ENCODE measurements at regions not wholly inside any gene's neighbourhood (a gene's known extent, or its start where the extent isn't known, plus 50 kb on each side); places are given as distances from the start of the nearest gene placed in this dataset.
A peak's percentile ranks its signal among the peaks of the same experiment; 100 is the strongest.

GRCh38 chr15:25527118-25527517 lies 88.3 kb upstream of the UBE3A start:
- ATAC-seq = no peak
- H3K27me3 Mint-ChIP-seq (ENCODE audit: low read depth) = no peaks in the 10 kb centered on the region
- ChIA-PET CTCF (no interaction called here), POLR2A (no interaction called here)
- H3K4me3 Mint-ChIP-seq = no peak overlapping the region
- H3K36me3 Mint-ChIP-seq (ENCODE audit: low read depth) = peaks cover 3% of the 10 kb centered on the region
- no peak overlapping the region for H3K27ac Mint-ChIP-seq
- H3K9me3 Mint-ChIP-seq (ENCODE audit: insufficient read depth) = peaks cover 8% of the 10 kb centered on the region
- no peaks in the 10 kb centered on the region for H3K4me1 Mint-ChIP-seq (ENCODE audit: low read depth)
- no peak for DNase-seq

GRCh38 chr15:25525741-25526140 lies 86.9 kb upstream of the UBE3A start:
- Mint-ChIP-seq H3K27me3 (ENCODE audit: low read depth) (no peaks in the 10 kb centered on the region), H3K27ac (no peak overlapping the region), H3K4me1 (ENCODE audit: low read depth) (no peaks in the 10 kb centered on the region), H3K36me3 (ENCODE audit: low read depth) (peaks cover 3% of the 10 kb centered on the region), H3K4me3 (no peak overlapping the region), H3K9me3 (ENCODE audit: insufficient read depth) (peaks cover 5% of the 10 kb centered on the region)
- ATAC-seq (no peak), DNase-seq (no peak)
- CTCF ChIA-PET = interaction anchor here (1.0 kb wide), 1 partner anchor 17 kb away, joined by 3 read pairs; no protein-coding TSS in a partner anchor
- POLR2A ChIA-PET = no interaction called here

- Mint-ChIP-seq H3K4me1 (ENCODE audit: low read depth) (no peaks in the 10 kb centered on the region), H3K27me3 (ENCODE audit: low read depth) (no peaks in the 10 kb centered on the region), H3K4me3 (no peak overlapping the region), H3K36me3 (ENCODE audit: low read depth) (no peaks in the 10 kb centered on the region), H3K9me3 (ENCODE audit: insufficient read depth) (no peaks in the 10 kb centered on the region), H3K27ac (no peak overlapping the region)
- POLR2A ChIA-PET = no interaction called here
- ATAC-seq = no peak
- CTCF ChIA-PET = no interaction called here
- no peak for DNase-seq
These were observed 76.8 kb upstream of the UBE3A start for GRCh38 chr15:25515633-25516032.

- no peak overlapping the region for H3K4me3 Mint-ChIP-seq
- ChIA-PET CTCF (no interaction called here), POLR2A (no interaction called here)
- ATAC-seq (no peak), DNase-seq (no peak)
- no peaks in the 10 kb centered on the region for H3K9me3 Mint-ChIP-seq (ENCODE audit: insufficient read depth)
- no peak overlapping the region for H3K27ac Mint-ChIP-seq
- H3K27me3 Mint-ChIP-seq (ENCODE audit: low read depth) = no peaks in the 10 kb centered on the region
- H3K36me3 Mint-ChIP-seq (ENCODE audit: low read depth) = no peaks in the 10 kb centered on the region
- no peaks in the 10 kb centered on the region for H3K4me1 Mint-ChIP-seq (ENCODE audit: low read depth)
These were observed 75.7 kb upstream of the UBE3A start for GRCh38 chr15:25514522-25514921.

GRCh38 chr15:25512957-25513356 lies 74.1 kb upstream of the UBE3A start:
- ATAC-seq = no peak
- H3K27ac Mint-ChIP-seq = no peak overlapping the region
- H3K9me3 Mint-ChIP-seq (ENCODE audit: insufficient read depth) = no peaks in the 10 kb centered on the region
- no peak overlapping the region for H3K4me3 Mint-ChIP-seq
- no peaks in the 10 kb centered on the region for H3K27me3 Mint-ChIP-seq (ENCODE audit: low read depth)
- H3K4me1 Mint-ChIP-seq (ENCODE audit: low read depth) = no peaks in the 10 kb centered on the region
- ChIA-PET POLR2A (no interaction called here), CTCF (no interaction called here)
- no peaks in the 10 kb centered on the region for H3K36me3 Mint-ChIP-seq (ENCODE audit: low read depth)
- no peak for DNase-seq

- no peak for ATAC-seq
These were observed 71.3 kb upstream of the UBE3A start for GRCh38 chr15:25510146-25510545.

GRCh38 chr15:25509703-25510102 lies 70.9 kb upstream of the UBE3A start:
- Mint-ChIP-seq H3K4me1 (ENCODE audit: low read depth) (no peaks in the 10 kb centered on the region), H3K9me3 (ENCODE audit: insufficient read depth) (no peaks in the 10 kb centered on the region), H3K4me3 (no peak overlapping the region), H3K36me3 (ENCODE audit: low read depth) (no peaks in the 10 kb centered on the region), H3K27ac (no peak overlapping the region), H3K27me3 (ENCODE audit: low read depth) (no peaks in the 10 kb centered on the region)
- POLR2A ChIA-PET = interaction anchor here (0.7 kb wide), 1 partner anchor 424 kb away, joined by 3 read pairs; no protein-coding TSS in a partner anchor
- CTCF ChIA-PET = interaction anchor here (1.1 to 1.9 kb wide), 3 partner anchors 423 to 751 kb away, joined by 3 to 20 read pairs (median 8); no protein-coding TSS in a partner anchor
- ATAC-seq (no peak), DNase-seq (no peak)

More at GRCh38 chr15:25510146-25510545, 71.3 kb upstream of the UBE3A start:
- H3K27me3 Mint-ChIP-seq (ENCODE audit: low read depth) = no peaks in the 10 kb centered on the region
- DNase-seq = no peak
- H3K4me1 Mint-ChIP-seq (ENCODE audit: low read depth) = no peaks in the 10 kb centered on the region
- H3K9me3 Mint-ChIP-seq (ENCODE audit: insufficient read depth) = no peaks in the 10 kb centered on the region
- CTCF ChIA-PET = interaction anchor here (0.8 to 1.9 kb wide), 4 partner anchors 102 to 750 kb away, joined by 3 to 20 read pairs (median 3); no protein-coding TSS in a partner anchor
- no peak overlapping the region for H3K4me3 Mint-ChIP-seq
- H3K27ac Mint-ChIP-seq = no peak overlapping the region
- H3K36me3 Mint-ChIP-seq (ENCODE audit: low read depth) = no peaks in the 10 kb centered on the region
- POLR2A ChIA-PET = no interaction called here

GRCh38 chr15:25508369-25509002 lies 69.7 kb upstream of the UBE3A start:
- POLR2A ChIA-PET = no interaction called here
- no peak overlapping the region for H3K4me3 Mint-ChIP-seq

GRCh38 chr15:25504307-25504706 lies 65.5 kb upstream of the UBE3A start:
- ChIA-PET CTCF (no interaction called here), POLR2A (no interaction called here)
- ATAC-seq (no peak), DNase-seq (no peak)
- Mint-ChIP-seq H3K4me3 (no peak overlapping the region), H3K27ac (no peak overlapping the region), H3K36me3 (ENCODE audit: low read depth) (no peaks in the 10 kb centered on the region), H3K9me3 (ENCODE audit: insufficient read depth) (no peaks in the 10 kb centered on the region), H3K27me3 (ENCODE audit: low read depth) (no peaks in the 10 kb centered on the region), H3K4me1 (ENCODE audit: low read depth) (no peaks in the 10 kb centered on the region)

More at GRCh38 chr15:25508369-25509002, 69.7 kb upstream of the UBE3A start:
- DNase-seq (peak; percentile 22), ATAC-seq (no peak)
- Mint-ChIP-seq H3K9me3 (ENCODE audit: insufficient read depth) (no peaks in the 10 kb centered on the region), H3K27me3 (ENCODE audit: low read depth) (no peaks in the 10 kb centered on the region), H3K27ac (no peak overlapping the region), H3K36me3 (ENCODE audit: low read depth) (no peaks in the 10 kb centered on the region), H3K4me1 (ENCODE audit: low read depth) (no peaks in the 10 kb centered on the region)
- CTCF ChIA-PET = interaction anchor here (0.7 to 1.9 kb wide), 12 partner anchors 8 to 1356 kb away, joined by 3 to 20 read pairs (median 4); no protein-coding TSS in a partner anchor

- ATAC-seq (no peak), DNase-seq (no peak)
- H3K9me3 Mint-ChIP-seq (ENCODE audit: insufficient read depth) = no peaks in the 10 kb centered on the region
- no peaks in the 10 kb centered on the region for H3K36me3 Mint-ChIP-seq (ENCODE audit: low read depth)
- H3K4me3 Mint-ChIP-seq = no peak overlapping the region
- H3K4me1 Mint-ChIP-seq (ENCODE audit: low read depth) = no peaks in the 10 kb centered on the region
- ChIA-PET POLR2A (no interaction called here), CTCF (no interaction called here)
- H3K27me3 Mint-ChIP-seq (ENCODE audit: low read depth) = no peaks in the 10 kb centered on the region
- no peak overlapping the region for H3K27ac Mint-ChIP-seq
These were observed 63.1 kb upstream of the UBE3A start for GRCh38 chr15:25501828-25502446.

- no peaks in the 10 kb centered on the region for H3K9me3 Mint-ChIP-seq (ENCODE audit: insufficient read depth)
- H3K4me1 Mint-ChIP-seq (ENCODE audit: low read depth) = no peaks in the 10 kb centered on the region
- CTCF ChIA-PET = interaction anchor here (0.7 kb wide), 1 partner anchor 10 kb away, joined by 4 read pairs; no protein-coding TSS in a partner anchor
- no peak for DNase-seq
- ATAC-seq = no peak
- H3K36me3 Mint-ChIP-seq (ENCODE audit: low read depth) = no peaks in the 10 kb centered on the region
- no peak overlapping the region for H3K27ac Mint-ChIP-seq
- no peaks in the 10 kb centered on the region for H3K27me3 Mint-ChIP-seq (ENCODE audit: low read depth)
- H3K4me3 Mint-ChIP-seq = no peak overlapping the region
- POLR2A ChIA-PET = no interaction called here
These were observed 60.0 kb upstream of the UBE3A start for GRCh38 chr15:25498835-25499234.

- CTCF ChIA-PET = interaction anchor here (0.7 kb wide), 1 partner anchor 11 kb away, joined by 4 read pairs; no protein-coding TSS in a partner anchor
These were observed 59.1 kb upstream of the UBE3A start for GRCh38 chr15:25497934-25498333.

More at GRCh38 chr15:25497934-25498333, 59.1 kb upstream of the UBE3A start:
- Mint-ChIP-seq H3K9me3 (ENCODE audit: insufficient read depth) (no peaks in the 10 kb centered on the region), H3K4me3 (no peak overlapping the region), H3K27ac (no peak overlapping the region), H3K4me1 (ENCODE audit: low read depth) (no peaks in the 10 kb centered on the region), H3K27me3 (ENCODE audit: low read depth) (no peaks in the 10 kb centered on the region), H3K36me3 (ENCODE audit: low read depth) (no peaks in the 10 kb centered on the region)
- ATAC-seq = no peak
- POLR2A ChIA-PET = no interaction called here
- DNase-seq = no peak

All from activated CD8-positive, alpha-beta T cell treated with anti-CD3 and anti-CD28 coated beads, Interleukin-2, amount 10 ng/mL, durations not matched to agents 7 days and 5 days (primary cell).